ENCODE measurements at regions not wholly inside any gene's neighbourhood (a gene's known extent, or its start where the extent isn't known, plus 50 kb on each side); places are given as distances from the start of the nearest gene placed in this dataset.
"Not testable (repeated sequence)": the region's sequence is repeated elsewhere in the genome, so short reads cannot be mapped to it uniquely, and the experiment has no call there.

- DNase-seq (ENCODE audit: low spot score), result no peak
These were observed 50.7 kb upstream of the VPREB1 start for GRCh38 chr22:22193923-22194322.

- not testable (repeated sequence) for DNase-seq (ENCODE audit: low spot score)
These were observed 51.1 kb upstream of the VPREB1 start for GRCh38 chr22:22193462-22193861.

- not testable (repeated sequence) for DNase-seq (ENCODE audit: low spot score)
These were observed 51.6 kb upstream of the VPREB1 start for GRCh38 chr22:22193006-22193405.

- not testable (repeated sequence) for DNase-seq (ENCODE audit: low spot score)
These were observed 54.8 kb upstream of the VPREB1 start for GRCh38 chr22:22189796-22190195.

GRCh38 chr22:22187863-22188262 is 56.7 kb upstream of the VPREB1 start:
- DNase-seq (ENCODE audit: low spot score), result not testable (repeated sequence)

GRCh38 chr22:22187299-22187698 is 57.3 kb upstream of the VPREB1 start:
- DNase-seq (ENCODE audit: low spot score), result no peak

GRCh38 chr22:22185844-22186499 is 58.6 kb upstream of the VPREB1 start:
- no peak for DNase-seq (ENCODE audit: low spot score)

- no peak for DNase-seq (ENCODE audit: low spot score)
These were observed 59.4 kb upstream of the VPREB1 start for GRCh38 chr22:22185217-22185616.

- DNase-seq (ENCODE audit: low spot score), result no peak
These were observed 60.2 kb upstream of the VPREB1 start for GRCh38 chr22:22184277-22184807.

GRCh38 chr22:22182990-22183264 is 61.7 kb upstream of the VPREB1 start:
- no peak for DNase-seq (ENCODE audit: low spot score)

- DNase-seq (ENCODE audit: low spot score), result no peak
These were observed 62.2 kb upstream of the VPREB1 start for GRCh38 chr22:22182218-22182989.

GRCh38 chr22:22181341-22181850 is 63.2 kb upstream of the VPREB1 start:
- DNase-seq (ENCODE audit: low spot score), result no peak

- DNase-seq (ENCODE audit: low spot score), result no peak
These were observed 63.8 kb upstream of the VPREB1 start for GRCh38 chr22:22180738-22181285.

- no peak for DNase-seq (ENCODE audit: low spot score)
These were observed 64.7 kb upstream of the VPREB1 start for GRCh38 chr22:22179858-22180257.

- DNase-seq (ENCODE audit: low spot score), result no peak
These were observed 65.6 kb upstream of the VPREB1 start for GRCh38 chr22:22178992-22179391.

- no peak for DNase-seq (ENCODE audit: low spot score)
These were observed 66.1 kb upstream of the VPREB1 start for GRCh38 chr22:22178355-22178965.

- no peak for DNase-seq (ENCODE audit: low spot score)
These were observed 67.5 kb upstream of the VPREB1 start for GRCh38 chr22:22176929-22177616.

- DNase-seq (ENCODE audit: low spot score), result not testable (repeated sequence)
These were observed 71.5 kb upstream of the VPREB1 start for GRCh38 chr22:22172896-22173628.

- DNase-seq (ENCODE audit: low spot score), result no peak
These were observed 73.0 kb upstream of the VPREB1 start for GRCh38 chr22:22171357-22172218.

GRCh38 chr22:22169923-22170322 is 74.7 kb upstream of the VPREB1 start:
- no peak for DNase-seq (ENCODE audit: low spot score)
